PFSK-1 (cell line): ENCODE measurements at regions not wholly inside any gene's neighbourhood (a gene's known extent, or its start where the extent isn't known, plus 50 kb on each side); places are given as distances from the start of the nearest gene placed in this dataset.

Source experiments
- FOXP2 ChIP-seq: optimal IDR thresholded peaks from 2 replicates; pipeline ENCODE3; 2011; ENCODE audit warnings: borderline replicate concordance, control low read depth, inconsistent platforms; ENCODE audit not compliant: insufficient read depth; ENCODE audit errors: extremely low read length, extremely low read depth
- POLR2AphosphoS5 ChIP-seq: IDR thresholded peaks from 2 replicates; pipeline ENCODE4 v1.6.1; 2012; ENCODE audit warnings: low read depth, mild to moderate bottlenecking, control low read depth, low read length, moderate library complexity
- REST ChIP-seq, 2 experiments: IDR thresholded peaks; 2 replicates each; pipeline versions ENCODE4 v1.6.1 to v1.8.0; 2011 to 2012; ENCODE audit warnings: low read depth in 2 of 2, low read length in 2 of 2, control low read depth in 1 of 2, inconsistent platforms in 1 of 2, mild to moderate bottlenecking in 1 of 2, moderate library complexity in 1 of 2; ENCODE audit not compliant: insufficient read depth in 1 of 2
- SIN3A ChIP-seq: IDR thresholded peaks from 2 replicates; pipeline ENCODE4 v1.6.1; 2012; ENCODE audit warnings: mild to moderate bottlenecking, low read length, moderate library complexity, borderline replicate concordance; ENCODE audit not compliant: insufficient read depth

- TF ChIP-seq REST (IDR thresholded peaks at IDR 0.05; ENCODE audit: insufficient read depth in 1 of 2, low read depth in 2 of 2, low read length in 2 of 2): no peak
- no peak for TF ChIP-seq POLR2AphosphoS5
- TF ChIP-seq SIN3A: no peak
- TF ChIP-seq FOXP2: no peak
Observed at GRCh38 chr1:239302696-239303095, 83.7 kb upstream of the CHRM3 start.
